A673 (cell line): ENCODE measurements at regions not wholly inside any gene's neighbourhood (a gene's known extent, or its start where the extent isn't known, plus 50 kb on each side); places are given as distances from the start of the nearest gene placed in this dataset.

Source experiments
- BruUV-seq: library from RNA; stranded (reverse); fragments of 400-500 nt; replicated peaks from 2 replicates; lab custom pipeline; 2021; lab: Mats Ljungman, UMichigan
- CTCF ChIA-PET: fragments of 300-600 bp; sonication (Branson Sonifier 250); formaldehyde crosslinking; loops from one replicate; lab custom pipeline; 2022; ENCODE audit warnings: antibody characterized with exemption; lab: Charles Lee
- POLR2A ChIA-PET: fragments of 300-600 bp; sonication (Branson Sonifier 250); formaldehyde crosslinking; loops from one replicate; lab custom pipeline; 2022; ENCODE audit warnings: antibody characterized with exemption; ENCODE audit not compliant: low non-redundant PET; lab: Charles Lee
- DNase-seq: peaks from one replicate; pipeline ENCODE4 v3.0.0-alpha.2; 2015; ENCODE audit warnings: low spot score
- H3K27ac ChIP-seq: fragments of 200-600 bp; sonication (generic); 2 replicates; pipeline ENCODE4 v1.5.1; 2016; ENCODE audit warnings: mixed run types, low read depth, mild to moderate bottlenecking, mixed read lengths, antibody characterized with exemption, low read length; ENCODE audit not compliant: poor library complexity, severe bottlenecking
- H3K27me3 ChIP-seq: fragments of 200-600 bp; sonication (generic); replicated peaks from 2 replicates; pipeline ENCODE4 v1.6.1; 2017; ENCODE audit warnings: mixed run types, low read depth, mild to moderate bottlenecking, mixed read lengths, antibody characterized with exemption, low read length; ENCODE audit not compliant: insufficient read depth, poor library complexity
- H3K36me3 ChIP-seq: fragments of 200-600 bp; sonication (generic); 2 replicates; pipeline ENCODE4 v1.6.1; 2016; ENCODE audit warnings: mixed run types, mild to moderate bottlenecking, mixed read lengths, antibody characterized with exemption, low read length; ENCODE audit not compliant: insufficient read depth, poor library complexity, severe bottlenecking
- H3K4me1 ChIP-seq: fragments of 200-600 bp; sonication (generic); 2 replicates; pipeline ENCODE4 v1.6.1; 2017; ENCODE audit warnings: mixed run types, mild to moderate bottlenecking, mixed read lengths, antibody characterized with exemption, low read length; ENCODE audit not compliant: insufficient read depth, poor library complexity, severe bottlenecking
- H3K4me3 ChIP-seq: fragments of 200-600 bp; sonication (generic); 2 replicates; pipeline ENCODE4 v1.5.1; 2016; ENCODE audit warnings: low read depth, mixed run types, mild to moderate bottlenecking, mixed read lengths, low read length; ENCODE audit not compliant: poor library complexity, severe bottlenecking
- H3K9me3 ChIP-seq: fragments of 200-600 bp; sonication (generic); 2 replicates; pipeline ENCODE4 v1.6.1; 2016; ENCODE audit warnings: mixed run types, low read depth, mild to moderate bottlenecking, mixed read lengths, antibody characterized with exemption, low read length; ENCODE audit not compliant: poor library complexity, severe bottlenecking
- CTCF ChIP-seq: fragments of 300-800, 200-600 bp; sonication (generic); conservative IDR thresholded peaks from 2 replicates; pipeline ENCODE4 v1.5.1; 2017; ENCODE audit warnings: low read depth, mild to moderate bottlenecking, antibody characterized with exemption, low read length, moderate library complexity, mixed read lengths
- EZH2 ChIP-seq: fragments of 200-600 bp; sonication (generic); IDR thresholded peaks from 2 replicates; pipeline ENCODE4 v1.6.1; 2017; ENCODE audit warnings: borderline replicate concordance, low read depth, mild to moderate bottlenecking, mixed read lengths, antibody characterized with exemption, low read length; ENCODE audit not compliant: poor library complexity, severe bottlenecking
- intact Hi-C: fragments of 100-400 bp; cut with micrococcal nuclease; formaldehyde crosslinking; loops from one replicate; pipeline ENCODE4 v1.10.0; 2022; ENCODE audit not compliant: unreplicated experiment

- no peak for DNase-seq
- no TSS peak for BruUV-seq
- Histone ChIP-seq H3K9me3 (no peaks in the 10 kb centered on the region), H3K4me3 (no peak overlapping the region), H3K4me1 (no peaks in the 10 kb centered on the region), H3K27me3 (no peaks in the 10 kb centered on the region), H3K27ac (no peak overlapping the region), H3K36me3 (no peaks in the 10 kb centered on the region)
- no peak for TF ChIP-seq EZH2
- no peak for TF ChIP-seq CTCF
- intact Hi-C loops: no loop called here
- POLR2A ChIA-PET: no interaction called here
- CTCF ChIA-PET: no interaction called here
Measured at GRCh38 chr9:81231011-81231410, 458.3 kb downstream of the TLE1 start.

- ChIA-PET CTCF (interaction anchor here (0.7 kb wide), 1 partner anchor 183 kb away, joined by 3 read pairs; no protein-coding TSS in a partner anchor), POLR2A (no interaction called here)
- TF ChIP-seq EZH2 (no peak), CTCF (no peak)
- Histone ChIP-seq H3K27ac (no peak overlapping the region), H3K4me1 (no peaks in the 10 kb centered on the region), H3K27me3 (no peaks in the 10 kb centered on the region), H3K9me3 (no peaks in the 10 kb centered on the region), H3K4me3 (no peak overlapping the region), H3K36me3 (no peaks in the 10 kb centered on the region)
- DNase-seq: no peak
- intact Hi-C loops: no loop called here
- BruUV-seq: no TSS peak
Measured at GRCh38 chr9:81227507-81228245, 461.7 kb downstream of the TLE1 start.

GRCh38 chr9:81225596-81225995 is 463.8 kb downstream of the TLE1 start:
- Histone ChIP-seq H3K4me1 (no peaks in the 10 kb centered on the region), H3K36me3 (no peaks in the 10 kb centered on the region), H3K27me3 (no peaks in the 10 kb centered on the region), H3K4me3 (no peak overlapping the region), H3K27ac (no peak overlapping the region), H3K9me3 (no peaks in the 10 kb centered on the region)
- TF ChIP-seq EZH2 (no peak), CTCF (no peak)
- no TSS peak for BruUV-seq
- intact Hi-C loops: no loop called here
- ChIA-PET POLR2A (no interaction called here), CTCF (no interaction called here)
- no peak for DNase-seq
